GM23248 (cell line): ENCODE measurements at regions not wholly inside any gene's neighbourhood (a gene's known extent, or its start where the extent isn't known, plus 50 kb on each side); places are given as distances from the start of the nearest gene placed in this dataset.

Experiments used
- EZH2 ChIP-seq: fragments of 200-600 bp; sonication (generic); IDR thresholded peaks from 2 replicates; pipeline ENCODE4 v1.6.1; 2018; ENCODE audit warnings: antibody characterized with exemption, mild to moderate bottlenecking; ENCODE audit not compliant: insufficient read depth, poor library complexity, severe bottlenecking
- EZH2phosphoT487 ChIP-seq: fragments of 200-600 bp; sonication (generic); IDR thresholded peaks from 2 replicates; pipeline ENCODE4 v1.6.1; 2018; ENCODE audit warnings: antibody characterized with exemption, moderate library complexity, mild to moderate bottlenecking, low read depth; ENCODE audit not compliant: insufficient read depth

DNA sequence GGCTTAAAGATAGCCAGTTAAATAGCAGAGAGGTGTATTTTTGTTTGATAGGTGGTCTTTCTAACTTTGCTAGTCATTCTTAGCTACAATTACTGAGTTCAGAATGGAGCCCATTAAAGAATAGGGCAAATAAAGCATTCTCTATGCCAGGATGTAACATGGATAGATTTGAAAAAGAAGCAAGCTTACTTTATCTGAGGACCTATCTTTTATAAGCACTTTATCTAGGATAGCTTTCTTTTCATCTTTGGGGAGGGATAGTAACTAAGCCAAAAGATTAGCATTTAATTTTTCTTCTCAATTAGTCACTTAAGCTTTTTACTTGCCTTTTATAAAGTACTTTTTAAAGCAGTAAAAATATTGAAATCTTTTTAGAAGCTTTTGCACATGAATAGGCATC lies 1148.0 kb upstream of the DIAPH2 start:
- TF ChIP-seq EZH2 = no peak
- no peak for TF ChIP-seq EZH2phosphoT487
